HCT116 (cell line): ENCODE measurements at regions not wholly inside any gene's neighbourhood (a gene's known extent, or its start where the extent isn't known, plus 50 kb on each side); places are given as distances from the start of the nearest gene placed in this dataset.

Experiments used
- ATAC-seq: fragments of 200-7000 bp; cut with Tn5 transposase; 2 replicates; pipeline ENCODE4 v1.9.1; 2020; ENCODE audit warnings: mild to moderate bottlenecking, moderate library complexity
- BruUV-seq: library from RNA; stranded (reverse); fragments of 400-500 nt; replicated peaks from 2 replicates; lab custom pipeline; 2021; lab: Mats Ljungman, UMichigan
- CTCF ChIA-PET: fragments of 300-600 bp; sonication (Branson Sonifier 250); formaldehyde crosslinking; loops from one replicate; lab custom pipeline; 2021; ENCODE audit warnings: antibody characterized with exemption; lab: Charles Lee
- POLR2A ChIA-PET: fragments of 300-600, 350-600 bp; sonication (Branson Sonifier 250); formaldehyde crosslinking; loops from one replicate; lab custom pipeline; 2021; ENCODE audit warnings: antibody characterized with exemption; lab: Charles Lee
- RAD21 ChIA-PET, 2 experiments: fragments of 300-600 bp; sonication (Branson Sonifier 250); formaldehyde crosslinking; loops; one replicate each; lab custom pipeline; 2023; ENCODE audit warnings: low total read pairs in 2 of 2; ENCODE audit not compliant: uncharacterized antibody in 2 of 2, unreplicated experiment in 2 of 2, low non-redundant PET in 1 of 2; lab: Charles Lee
- DNase-seq: peaks from one replicate; pipeline ENCODE4 v3.0.0-alpha.2; 2010; ENCODE audit warnings: low read depth, low spot score
- H2AFZ ChIP-seq: fragments of 200-600 bp; shearing (Covaris generic), sonication (generic); 2 replicates; pipeline ENCODE4 v1.6.1; 2017; ENCODE audit warnings: low read depth, mixed run types, mixed read lengths, antibody characterized with exemption, low read length; ENCODE audit not compliant: poor library complexity, severe bottlenecking
- H3K27ac ChIP-seq: 2 replicates; pipeline ENCODE4 v1.5.1; 2012; ENCODE audit warnings: low read depth, low read length
- H3K27me3 ChIP-seq: fragments of 200-600 bp; sonication (generic); 2 replicates; pipeline ENCODE4 v1.6.1; 2016; ENCODE audit warnings: mixed run types, low read length, mixed read lengths; ENCODE audit not compliant: insufficient read depth
- H3K36me3 ChIP-seq, 2 experiments: fragments of 200-500 bp in 1 of 2; fragments of 200-600 bp in 1 of 2; sonication (Bioruptor generic) in 1 of 2; sonication (generic) in 1 of 2; 2 replicates each; pipeline versions ENCODE4 v1.5.1 to v1.6.1; 2014 to 2016; ENCODE audit warnings: low read length in 2 of 2, inconsistent platforms in 1 of 2, mixed read lengths in 1 of 2, mixed run types in 1 of 2; ENCODE audit not compliant: insufficient read depth in 2 of 2, control insufficient read depth in 1 of 2
- H3K4me1 ChIP-seq, 2 experiments: fragments of 200-600 bp in 1 of 2; sonication (generic) in 1 of 2; 2 replicates each; pipeline versions ENCODE4 v1.5.1 to v1.6.1; 2012 to 2017; ENCODE audit warnings: low read length in 2 of 2, inconsistent platforms in 1 of 2, mild to moderate bottlenecking in 1 of 2, mixed read lengths in 1 of 2, mixed run types in 1 of 2, moderate library complexity in 1 of 2; ENCODE audit not compliant: insufficient read depth in 2 of 2, control insufficient read depth in 1 of 2
- H3K4me2 ChIP-seq: fragments of 200-600 bp; sonication (generic); 2 replicates; pipeline ENCODE4 v1.6.1; 2017; ENCODE audit warnings: mixed run types, low read length, mixed read lengths
- H3K4me3 ChIP-seq, 2 experiments: fragments of 200-600 bp in 1 of 2; sonication (generic) in 1 of 2; replicated peaks in 1 of 2; 2 replicates each; pipeline ENCODE4 v1.5.1; 2011 to 2016; ENCODE audit warnings: low read length in 2 of 2, control low read depth in 1 of 2, low read depth in 1 of 2, mild to moderate bottlenecking in 1 of 2, mixed read lengths in 1 of 2, mixed run types in 1 of 2
- H3K79me2 ChIP-seq: fragments of 200-600 bp; sonication (generic); 2 replicates; pipeline ENCODE4 v1.6.1; 2017; ENCODE audit warnings: mild to moderate bottlenecking, mixed run types, low read length, moderate library complexity, mixed read lengths; ENCODE audit not compliant: insufficient read depth
- H3K9ac ChIP-seq: fragments of 200-600 bp; sonication (generic); 2 replicates; pipeline ENCODE4 v1.6.1; 2016; ENCODE audit warnings: low read length, mixed read lengths
- H3K9me2 ChIP-seq: fragments of 200-600 bp; sonication (generic), shearing (Covaris generic); 2 replicates; pipeline ENCODE4 v1.6.1; 2017; ENCODE audit warnings: mixed run types, mild to moderate bottlenecking, moderate library complexity; ENCODE audit not compliant: insufficient read depth
- H3K9me3 ChIP-seq, 2 experiments: fragments of 200-500 bp in 1 of 2; fragments of 200-600 bp in 1 of 2; sonication (Bioruptor generic) in 1 of 2; sonication (generic) in 1 of 2; 2 replicates each; pipeline ENCODE4 v1.6.1; 2014 to 2017; ENCODE audit warnings: low read length in 2 of 2, mixed read lengths in 2 of 2, inconsistent platforms in 1 of 2, low read depth in 1 of 2, mild to moderate bottlenecking in 1 of 2, mixed run types in 1 of 2, moderate library complexity in 1 of 2; ENCODE audit not compliant: control insufficient read depth in 1 of 2, insufficient read depth in 1 of 2
- H4K20me1 ChIP-seq: fragments of 200-600 bp; sonication (generic), shearing (Covaris generic); 2 replicates; pipeline ENCODE4 v1.6.1; 2017; ENCODE audit warnings: mixed run types, mild to moderate bottlenecking, moderate library complexity; ENCODE audit not compliant: insufficient read depth
- CEBPB ChIP-seq: IDR thresholded peaks from 2 replicates; pipeline ENCODE4 v1.6.1; 2012; ENCODE audit warnings: low read depth
- CTCF ChIP-seq, 3 experiments: fragments of 200-600 bp in 1 of 3; sonication (generic) in 1 of 3; IDR thresholded peaks in 2 of 3; conservative IDR thresholded peaks in 1 of 3; 2 replicates each; pipeline ENCODE4 v1.5.1; 2012 to 2017; ENCODE audit warnings: low read depth in 2 of 3, low read length in 2 of 3, antibody characterized with exemption in 1 of 3, borderline replicate concordance in 1 of 3, control low read depth in 1 of 3, mild to moderate bottlenecking in 1 of 3, mixed read lengths in 1 of 3, mixed run types in 1 of 3, moderate library complexity in 1 of 3; ENCODE audit not compliant: insufficient read depth in 1 of 3
- EGR1 ChIP-seq: IDR thresholded peaks from 2 replicates; pipeline ENCODE4 v1.6.1; 2012; ENCODE audit warnings: low read depth
- ELF1 ChIP-seq: IDR thresholded peaks from 2 replicates; pipeline ENCODE4 v1.6.1; 2012; ENCODE audit warnings: low read depth, borderline replicate concordance
- EZH2 ChIP-seq: fragments of 200-600 bp; sonication (generic); IDR thresholded peaks from 2 replicates; pipeline ENCODE4 v1.6.1; 2017; ENCODE audit warnings: antibody characterized with exemption, mixed run types
- EZH2phosphoT487 ChIP-seq: fragments of 200-600 bp; IDR thresholded peaks from 2 replicates; pipeline ENCODE4 v1.6.1; 2018; ENCODE audit warnings: antibody characterized with exemption, borderline replicate concordance
- MAX ChIP-seq: IDR thresholded peaks from 2 replicates; pipeline ENCODE4 v1.6.1; 2012
- POLR2A ChIP-seq: IDR thresholded peaks from 2 replicates; pipeline ENCODE4 v1.7.0; 2011; ENCODE audit warnings: borderline replicate concordance; ENCODE audit not compliant: insufficient read depth, insufficient read length; ENCODE audit errors: extremely low read depth
- POLR2AphosphoS5 ChIP-seq: IDR thresholded peaks from 2 replicates; pipeline ENCODE4 v1.6.1; 2011; ENCODE audit warnings: mild to moderate bottlenecking, low read depth, low read length, moderate library complexity
- RAD21 ChIP-seq: IDR thresholded peaks from 2 replicates; pipeline ENCODE4 v1.6.1; 2012; ENCODE audit warnings: low read depth, mild to moderate bottlenecking
- SIN3A ChIP-seq: IDR thresholded peaks from 2 replicates; pipeline ENCODE4 v1.6.1; 2012; ENCODE audit warnings: low read depth
- SP1 ChIP-seq: IDR thresholded peaks from 2 replicates; pipeline ENCODE4 v1.6.1; 2012; ENCODE audit warnings: low read depth
- SRF ChIP-seq: IDR thresholded peaks from 2 replicates; pipeline ENCODE4 v1.6.1; 2012; ENCODE audit warnings: low read depth
- TCF7L2 ChIP-seq: IDR thresholded peaks from 2 replicates; pipeline ENCODE4 v1.7.0; 2011; ENCODE audit warnings: borderline replicate concordance, inconsistent platforms; ENCODE audit not compliant: insufficient read depth, insufficient read length; ENCODE audit errors: extremely low read depth
- YY1 ChIP-seq: IDR thresholded peaks from 2 replicates; pipeline ENCODE4 v1.6.1; 2011; ENCODE audit warnings: low read length, low read depth, moderate library complexity, mild to moderate bottlenecking; ENCODE audit not compliant: insufficient replicate concordance; ENCODE audit errors: extremely low read depth
- ZFX ChIP-seq: fragments of 450-650 bp; IDR thresholded peaks from 2 replicates; pipeline ENCODE4 v1.6.1; 2017
- ZNF274 ChIP-seq: fragments of 200-500 bp; sonication (Bioruptor generic); IDR thresholded peaks from 2 replicates; pipeline ENCODE4 v1.6.1; 2014; ENCODE audit warnings: mild to moderate bottlenecking, low read depth, low read length, inconsistent platforms
- intact Hi-C: fragments of 100-400 bp; cut with micrococcal nuclease; formaldehyde crosslinking; loops from 2 replicates; pipeline ENCODE4 v1.10.0; 2022

- TF ChIP-seq SIN3A (no peak), MAX (no peak)
Observed at GRCh38 chr5:142395334-142395733, 70.5 kb upstream of the SPRY4 start (continued).

GRCh38 chr5:142391058-142391845 lies 66.4 kb upstream of the SPRY4 start:
- Histone ChIP-seq H3K4me3 (no peak overlapping the region), H3K27ac (no peak overlapping the region), H3K27me3 (no peaks in the 10 kb centered on the region), H4K20me1 (no peaks in the 10 kb centered on the region), H3K4me2 (no peak overlapping the region), H3K9ac (no peak overlapping the region), H3K9me2 (no peaks in the 10 kb centered on the region)
- intact Hi-C loops = no loop called here
- no peak for TF ChIP-seq ZFX
- no peak for TF ChIP-seq SIN3A
- no peak for TF ChIP-seq MAX
- no peak for TF ChIP-seq EZH2
- TF ChIP-seq, all 23 proteins: peak for 0
- Histone ChIP-seq H3K9me3 (no peaks in the 10 kb centered on the region), H3K4me1 (peaks cover 37 to 44% of the 10 kb centered on the region in 2 experiments), H3K36me3 (no peaks in the 10 kb centered on the region), H3K79me2 (no peaks in the 10 kb centered on the region), H2AFZ (no peak overlapping the region)
- BruUV-seq = no TSS peak
- DNase-seq (no peak), ATAC-seq (no peak)
- RAD21 ChIA-PET = no interaction called here
- POLR2A ChIA-PET = no interaction called here
- CTCF ChIA-PET = no interaction called here

GRCh38 chr5:142390334-142390733 lies 65.5 kb upstream of the SPRY4 start:
- ATAC-seq = no peak
- H3K4me1 ChIP-seq = peaks cover 43 to 52% of the 10 kb centered on the region in 2 experiments
- no peaks in the 10 kb centered on the region for H3K9me3 ChIP-seq
- no TSS peak for BruUV-seq
- intact Hi-C loops = no loop called here
- ChIA-PET RAD21 (no interaction called here), CTCF (no interaction called here), POLR2A (no interaction called here)
- no peak overlapping the region for H3K4me2 ChIP-seq
- no peaks in the 10 kb centered on the region for H3K9me2 ChIP-seq
- DNase-seq = no peak
- H3K79me2 ChIP-seq = no peaks in the 10 kb centered on the region
- no peak overlapping the region for H3K9ac ChIP-seq
- no peaks in the 10 kb centered on the region for H4K20me1 ChIP-seq
- no peak overlapping the region for H3K4me3 ChIP-seq
- H3K36me3 ChIP-seq = no peaks in the 10 kb centered on the region
- no peaks in the 10 kb centered on the region for H3K27me3 ChIP-seq
- H2AFZ ChIP-seq = no peak overlapping the region
- H3K27ac ChIP-seq = no peak overlapping the region
- TF ChIP-seq CTCF (IDR thresholded peaks at IDR 0.05 in 2 of 3, conservative IDR thresholded peaks at IDR 0.05 in 1 of 3; ENCODE audit: borderline replicate concordance in 1 of 3, insufficient read depth in 1 of 3, low read depth in 2 of 3, low read length in 2 of 3) (no peak), EZH2phosphoT487 (no peak), SIN3A (no peak), SP1 (no peak), RAD21 (no peak), POLR2AphosphoS5 (no peak; the same call in 1 of the 2 replicates), SRF (no peak), CEBPB (no peak), ZFX (no peak), TCF7L2 (no peak), EGR1 (no peak), ZNF274 (no peak), ELF1 (no peak), POLR2A (no peak), YY1 (no peak)
